Panc1 (cell line): ENCODE measurements at regions not wholly inside any gene's neighbourhood (a gene's known extent, or its start where the extent isn't known, plus 50 kb on each side); places are given as distances from the start of the nearest gene placed in this dataset.

Experiments
- REST ChIP-seq, 2 experiments: IDR thresholded peaks; 2 replicates each; pipeline ENCODE4 v1.6.1; 2011 to 2012; ENCODE audit warnings: low read depth in 2 of 2, control low read depth in 1 of 2, low read length in 1 of 2, mild to moderate bottlenecking in 1 of 2, moderate library complexity in 1 of 2; ENCODE audit not compliant: insufficient read depth in 1 of 2
- TF ChIP-seq, protein P1 (sequence below): fragments of 450-650 bp; IDR thresholded peaks from 2 replicates; pipeline ENCODE4 v1.5.1; 2017; ENCODE audit warnings: mild to moderate bottlenecking

DNA sequence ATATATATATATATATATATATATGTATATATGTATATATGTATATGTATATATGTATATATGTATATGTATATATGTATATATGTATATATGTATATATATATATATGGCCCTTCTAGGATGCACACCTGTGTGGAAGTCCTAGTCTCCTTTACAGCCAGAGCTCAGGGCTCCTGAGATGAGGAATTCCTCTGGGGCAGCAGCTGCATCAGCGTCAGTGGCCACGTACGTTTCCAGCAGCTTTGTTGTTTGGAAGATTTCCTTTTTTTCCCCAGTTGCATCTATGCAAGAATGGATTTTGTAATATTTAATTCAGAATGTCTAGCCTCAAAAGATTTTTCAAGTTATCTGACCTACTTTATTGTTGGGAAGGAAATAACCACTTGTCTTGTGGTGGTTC is 68.6 kb downstream of the TNFAIP2 start:
- TF ChIP-seq, protein P1, sequence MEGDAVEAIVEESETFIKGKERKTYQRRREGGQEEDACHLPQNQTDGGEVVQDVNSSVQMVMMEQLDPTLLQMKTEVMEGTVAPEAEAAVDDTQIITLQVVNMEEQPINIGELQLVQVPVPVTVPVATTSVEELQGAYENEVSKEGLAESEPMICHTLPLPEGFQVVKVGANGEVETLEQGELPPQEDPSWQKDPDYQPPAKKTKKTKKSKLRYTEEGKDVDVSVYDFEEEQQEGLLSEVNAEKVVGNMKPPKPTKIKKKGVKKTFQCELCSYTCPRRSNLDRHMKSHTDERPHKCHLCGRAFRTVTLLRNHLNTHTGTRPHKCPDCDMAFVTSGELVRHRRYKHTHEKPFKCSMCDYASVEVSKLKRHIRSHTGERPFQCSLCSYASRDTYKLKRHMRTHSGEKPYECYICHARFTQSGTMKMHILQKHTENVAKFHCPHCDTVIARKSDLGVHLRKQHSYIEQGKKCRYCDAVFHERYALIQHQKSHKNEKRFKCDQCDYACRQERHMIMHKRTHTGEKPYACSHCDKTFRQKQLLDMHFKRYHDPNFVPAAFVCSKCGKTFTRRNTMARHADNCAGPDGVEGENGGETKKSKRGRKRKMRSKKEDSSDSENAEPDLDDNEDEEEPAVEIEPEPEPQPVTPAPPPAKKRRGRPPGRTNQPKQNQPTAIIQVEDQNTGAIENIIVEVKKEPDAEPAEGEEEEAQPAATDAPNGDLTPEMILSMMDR, result no peak
- TF ChIP-seq REST (IDR thresholded peaks at IDR 0.05; ENCODE audit: insufficient read depth in 1 of 2, low read depth in 2 of 2, low read length in 1 of 2), result no peak
